Left ventricle myocardium inferior (tissue), 1 donor: ENCODE measurements at regions not wholly inside any gene's neighbourhood (a gene's known extent, or its start where the extent isn't known, plus 50 kb on each side); places are given as distances from the start of the nearest gene placed in this dataset.

Source experiments
- DNase-seq: peaks from one replicate; pipeline ENCODE4 v3.0.0-alpha.2; 2020
- H3K27ac ChIP-seq: fragments of 200-600 bp; replicated peaks from 2 replicates; pipeline ENCODE4 v1.8.0; 2021
- H3K27me3 ChIP-seq: fragments of 200-600 bp; 2 replicates; pipeline ENCODE4 v1.8.0; 2021; ENCODE audit warnings: low read depth
- H3K36me3 ChIP-seq: fragments of 200-600 bp; 2 replicates; pipeline ENCODE4 v1.8.0; 2021
- H3K4me1 ChIP-seq: fragments of 200-600 bp; 2 replicates; pipeline ENCODE4 v1.8.0; 2021
- H3K4me3 ChIP-seq: fragments of 200-600 bp; 2 replicates; pipeline ENCODE4 v1.8.0; 2021; ENCODE audit warnings: mild to moderate bottlenecking, moderate library complexity
- H3K9me3 ChIP-seq: fragments of 200-600 bp; replicated peaks from 2 replicates; pipeline ENCODE4 v1.8.0; 2021
- CTCF ChIP-seq: fragments of 200-600 bp; IDR thresholded peaks from 2 replicates; pipeline ENCODE4 v1.8.0; 2021; ENCODE audit warnings: antibody characterized with exemption, mild to moderate bottlenecking, borderline replicate concordance
- intact Hi-C: fragments of 100-400 bp; cut with micrococcal nuclease; formaldehyde crosslinking; loops from one replicate; pipeline ENCODE4 v1.11.0; 2022
- donor health status: DM: no; HTN: yes; CAD: no; lungs with severe emphysema.

GRCh38 chr1:88036345-88037014 lies 647.6 kb upstream of the PKN2 start:
- Histone ChIP-seq H3K27me3 (no peaks in the 10 kb centered on the region), H3K27ac (no peak overlapping the region), H3K4me1 (no peaks in the 10 kb centered on the region), H3K4me3 (no peak overlapping the region), H3K9me3 (peaks cover 33% of the 10 kb centered on the region), H3K36me3 (no peaks in the 10 kb centered on the region)
- TF ChIP-seq CTCF, result no peak
- no peak for DNase-seq
- intact Hi-C loops, result no loop called here

DNA sequence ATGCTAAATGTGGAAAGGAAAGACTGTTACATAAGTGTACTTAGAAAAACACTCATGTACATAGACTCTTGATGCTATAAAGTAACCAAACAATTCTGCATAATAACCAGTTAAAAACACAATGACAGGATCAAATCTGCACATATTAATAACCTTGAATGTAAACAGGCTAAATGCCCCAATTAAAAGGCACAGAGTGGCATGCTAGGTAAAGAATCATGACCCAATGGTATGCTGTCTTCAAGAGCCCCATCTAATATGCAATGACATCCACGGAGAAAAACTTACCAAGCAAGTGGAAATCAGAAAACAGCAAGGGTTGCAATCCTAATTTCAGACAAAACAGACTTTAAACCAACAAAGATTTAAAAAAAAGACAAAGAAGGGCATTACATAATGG lies 644.8 kb upstream of the PKN2 start:
- Histone ChIP-seq H3K4me1 (no peaks in the 10 kb centered on the region), H3K36me3 (no peaks in the 10 kb centered on the region), H3K4me3 (no peak overlapping the region), H3K27me3 (no peaks in the 10 kb centered on the region), H3K9me3 (peaks cover 33% of the 10 kb centered on the region), H3K27ac (no peak overlapping the region)
- DNase-seq, result no peak
- TF ChIP-seq CTCF, result no peak
- intact Hi-C loops, result no loop called here

DNA sequence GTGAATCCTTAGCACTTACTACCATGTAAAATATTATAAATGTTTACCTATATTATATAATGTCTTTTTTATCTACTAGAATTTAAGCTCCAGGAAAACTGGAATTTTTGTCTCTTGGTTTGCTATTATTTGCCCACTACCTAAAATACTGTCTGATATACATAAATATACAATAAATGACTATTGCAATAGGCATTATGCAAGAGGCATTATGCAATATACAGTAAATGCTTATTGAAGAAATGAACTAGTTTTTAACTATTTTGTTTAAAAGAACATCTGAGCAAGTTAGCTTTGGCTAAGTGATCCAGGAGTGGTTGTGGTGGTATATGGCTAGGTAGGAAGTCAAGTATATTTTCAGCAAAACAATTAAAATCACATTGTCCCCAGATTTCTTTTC lies 640.2 kb upstream of the PKN2 start:
- Histone ChIP-seq H3K4me1 (no peaks in the 10 kb centered on the region), H3K9me3 (peaks cover 27% of the 10 kb centered on the region), H3K27me3 (no peaks in the 10 kb centered on the region), H3K36me3 (no peaks in the 10 kb centered on the region), H3K27ac (no peak overlapping the region), H3K4me3 (no peak overlapping the region)
- DNase-seq, result no peak
- no peak for TF ChIP-seq CTCF
- intact Hi-C loops, result no loop called here

DNA sequence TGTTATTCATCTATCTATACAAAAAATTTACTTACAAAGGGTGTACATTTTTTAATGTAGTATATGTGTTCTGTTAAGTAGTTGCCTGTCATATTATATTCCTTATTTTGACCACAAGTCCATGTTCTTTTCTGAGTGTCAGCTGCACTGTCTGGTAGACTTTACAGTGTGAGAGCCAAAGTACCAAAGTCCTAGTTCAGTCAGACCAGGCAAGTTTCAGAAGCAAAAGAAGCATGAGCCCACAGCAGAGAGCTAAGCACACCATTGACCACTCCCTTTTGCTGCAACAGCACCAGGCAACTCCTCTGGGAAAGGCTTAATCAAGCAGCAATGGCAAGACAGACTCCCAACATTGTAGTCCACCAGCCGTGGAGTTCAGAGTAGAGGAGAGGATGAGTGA lies 631.9 kb upstream of the PKN2 start:
- Histone ChIP-seq H3K36me3 (no peaks in the 10 kb centered on the region), H3K27me3 (no peaks in the 10 kb centered on the region), H3K4me3 (no peak overlapping the region), H3K9me3 (no peaks in the 10 kb centered on the region), H3K4me1 (no peaks in the 10 kb centered on the region), H3K27ac (no peak overlapping the region)
- no peak for DNase-seq
- intact Hi-C loops, result no loop called here
- no peak for TF ChIP-seq CTCF

DNA sequence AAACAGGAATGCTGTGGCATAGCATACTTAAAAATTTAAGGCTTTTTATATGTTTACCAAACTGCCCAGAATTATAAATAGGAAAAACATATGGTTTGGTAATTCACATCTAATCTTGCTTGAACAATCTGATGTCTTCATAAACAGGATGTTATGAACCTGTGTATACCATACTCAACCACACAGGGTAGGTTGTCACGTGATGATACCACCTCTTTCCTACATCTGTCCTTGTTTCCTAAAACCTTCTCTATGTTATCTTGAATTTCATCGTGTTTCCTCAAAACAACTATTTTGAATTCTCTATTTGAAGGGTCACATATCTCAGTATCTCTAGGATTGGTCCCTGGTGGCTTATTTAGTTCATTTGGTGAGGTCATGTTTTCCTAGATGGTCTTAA lies 631.0 kb upstream of the PKN2 start:
- Histone ChIP-seq H3K4me1 (no peaks in the 10 kb centered on the region), H3K27ac (no peak overlapping the region), H3K9me3 (no peaks in the 10 kb centered on the region), H3K27me3 (no peaks in the 10 kb centered on the region), H3K36me3 (no peaks in the 10 kb centered on the region), H3K4me3 (no peak overlapping the region)
- intact Hi-C loops, result no loop called here
- no peak for DNase-seq
- TF ChIP-seq CTCF, result no peak

DNA sequence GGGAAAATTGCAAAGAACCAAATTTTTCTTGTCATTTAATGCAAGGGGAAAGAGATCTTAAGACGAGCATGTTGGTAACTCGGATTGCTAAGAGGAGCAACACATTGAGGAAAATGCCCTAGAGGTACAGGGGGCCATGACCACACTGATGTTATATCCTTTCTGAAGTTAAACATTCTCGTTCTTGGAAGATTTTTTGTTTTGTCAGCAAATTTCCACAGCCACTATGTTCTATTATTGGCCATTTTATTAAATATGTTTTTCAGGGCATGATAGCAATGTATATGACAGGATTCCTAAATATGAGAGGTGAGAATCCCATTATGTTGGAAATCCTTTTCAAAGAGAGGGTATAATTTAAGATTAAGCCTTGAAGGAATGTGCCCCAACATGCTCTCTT lies 627.2 kb upstream of the PKN2 start:
- no peak for DNase-seq
- intact Hi-C loops, result no loop called here
- H3K4me1 ChIP-seq, result peaks cover 4% of the 10 kb centered on the region
- H3K27ac ChIP-seq, result no peak overlapping the region
- H3K4me3 ChIP-seq, result no peak overlapping the region
- no peaks in the 10 kb centered on the region for H3K27me3 ChIP-seq
- TF ChIP-seq CTCF, result no peak
- H3K9me3 ChIP-seq, result no peaks in the 10 kb centered on the region
- H3K36me3 ChIP-seq, result no peaks in the 10 kb centered on the region
